GM23338 (cell line): ENCODE measurements at regions not wholly inside any gene's neighbourhood (a gene's known extent, or its start where the extent isn't known, plus 50 kb on each side); places are given as distances from the start of the nearest gene placed in this dataset.

ENCODE experiments used
- ATAC-seq: fragments of 200-7000 bp; cut with Tn5 transposase; 3 replicates; pipeline ENCODE4 v1.9.1; 2020
- DNase-seq: peaks from one replicate; pipeline ENCODE4 v3.0.0-alpha.2; 2015; ENCODE audit warnings: low spot score
- H2AFZ ChIP-seq: fragments of 200-600 bp; sonication (generic); 2 replicates; pipeline ENCODE4 v1.8.0; 2016; ENCODE audit warnings: antibody characterized with exemption, mild to moderate bottlenecking, moderate library complexity
- H3F3A ChIP-seq: fragments of 200-600 bp; sonication (generic); replicated peaks from 2 replicates; pipeline ENCODE4 v1.8.0; 2017; ENCODE audit warnings: antibody characterized with exemption, mixed run types, low read depth
- H3K27ac ChIP-seq: fragments of 200-600 bp; sonication (generic); 2 replicates; pipeline ENCODE4 v1.6.1; 2016; ENCODE audit warnings: low read depth
- H3K27me3 ChIP-seq: fragments of 200-600 bp; sonication (generic); 2 replicates; pipeline ENCODE4 v1.8.0; 2016; ENCODE audit warnings: mild to moderate bottlenecking, mixed run types, moderate library complexity; ENCODE audit not compliant: insufficient read depth
- H3K36me3 ChIP-seq: fragments of 200-600 bp; sonication (generic); 2 replicates; pipeline ENCODE4 v1.8.0; 2016; ENCODE audit warnings: mild to moderate bottlenecking; ENCODE audit not compliant: insufficient read depth
- H3K4me1 ChIP-seq: fragments of 200-600 bp; sonication (generic); 2 replicates; pipeline ENCODE4 v1.8.0; 2016; ENCODE audit warnings: mild to moderate bottlenecking, moderate library complexity; ENCODE audit not compliant: insufficient read depth
- H3K4me2 ChIP-seq: fragments of 200-600 bp; sonication (generic); 2 replicates; pipeline ENCODE4 v1.7.1; 2017; ENCODE audit warnings: mixed run types
- H3K4me3 ChIP-seq: fragments of 200-600 bp; sonication (generic); 2 replicates; pipeline ENCODE4 v1.6.1; 2016; ENCODE audit warnings: mixed run types
- H3K79me2 ChIP-seq: fragments of 200-600 bp; sonication (generic); replicated peaks from 2 replicates; pipeline ENCODE4 v1.8.0; 2017; ENCODE audit warnings: mild to moderate bottlenecking; ENCODE audit not compliant: insufficient read depth
- H3K9me2 ChIP-seq: fragments of 200-600 bp; sonication (generic); 2 replicates; pipeline ENCODE4 v1.8.0; 2017; ENCODE audit not compliant: insufficient read depth
- H4K20me1 ChIP-seq: fragments of 200-600 bp; sonication (generic); replicated peaks from 2 replicates; pipeline ENCODE4 v1.8.0; 2017; ENCODE audit warnings: mild to moderate bottlenecking; ENCODE audit not compliant: insufficient read depth
- H3K27ac Mint-ChIP-seq: 2 replicates; pipeline ENCODE4 v1.8.0; 2020; ENCODE audit warnings: inconsistent platforms, mild to moderate bottlenecking, moderate library complexity, mixed read lengths
- H3K27me3 Mint-ChIP-seq: 3 replicates; pipeline ENCODE4 v1.8.0; 2022; ENCODE audit warnings: low read depth, mild to moderate bottlenecking, moderate library complexity, mixed read lengths, inconsistent platforms; ENCODE audit not compliant: insufficient read depth, poor library complexity
- H3K36me3 Mint-ChIP-seq: 3 replicates; pipeline ENCODE4 v1.8.0; 2021; ENCODE audit warnings: low read depth, mild to moderate bottlenecking, inconsistent platforms, moderate library complexity, mixed read lengths
- H3K4me1 Mint-ChIP-seq: 3 replicates; pipeline ENCODE4 v1.8.0; 2020; ENCODE audit warnings: mild to moderate bottlenecking, inconsistent platforms, mixed read lengths
- H3K4me3 Mint-ChIP-seq: 3 replicates; pipeline ENCODE4 v1.8.0; 2021; ENCODE audit warnings: moderate library complexity, mild to moderate bottlenecking, inconsistent platforms, mixed read lengths
- H3K9me3 Mint-ChIP-seq: 3 replicates; pipeline ENCODE4 v1.8.0; 2020; ENCODE audit warnings: moderate library complexity, mild to moderate bottlenecking, inconsistent platforms, mixed read lengths
- CREB1 ChIP-seq: fragments of 250-450 bp; sonication (Bioruptor Pico); IDR thresholded peaks from 2 replicates; pipeline ENCODE4 v1.5.0; 2020; ENCODE audit warnings: low read depth, mild to moderate bottlenecking, moderate library complexity
- ETS1 ChIP-seq: IDR thresholded peaks from 2 replicates; pipeline ENCODE4 v1.6.1; 2016; ENCODE audit warnings: antibody characterized with exemption
- EZH2 ChIP-seq: fragments of 200-600 bp; sonication (generic); IDR thresholded peaks from one replicate; pipeline ENCODE4 v1.8.0; 2017; ENCODE audit warnings: antibody characterized with exemption, mild to moderate bottlenecking, low read depth; ENCODE audit not compliant: unreplicated experiment
- EZH2phosphoT487 ChIP-seq: fragments of 200-600 bp; sonication (generic); IDR thresholded peaks from one replicate; pipeline ENCODE4 v1.8.1; 2018; ENCODE audit warnings: antibody characterized with exemption; ENCODE audit not compliant: unreplicated experiment
- JUNB ChIP-seq: IDR thresholded peaks from one replicate; pipeline ENCODE4 v1.6.1; 2016; ENCODE audit warnings: antibody characterized with exemption; ENCODE audit not compliant: unreplicated experiment
- NANOG ChIP-seq: IDR thresholded peaks from 2 replicates; pipeline ENCODE4 v1.6.1; 2016; ENCODE audit warnings: antibody characterized with exemption, borderline replicate concordance
- REST ChIP-seq: IDR thresholded peaks from one replicate; pipeline ENCODE4 v1.6.1; 2018; ENCODE audit warnings: antibody characterized with exemption; ENCODE audit not compliant: unreplicated experiment
- STAT1 ChIP-seq: IDR thresholded peaks from one replicate; pipeline ENCODE4 v1.6.1; 2016; ENCODE audit warnings: antibody characterized with exemption; ENCODE audit not compliant: unreplicated experiment
- ZNF114 ChIP-seq: fragments of 250-450 bp; sonication (Bioruptor Pico); IDR thresholded peaks from 2 replicates; pipeline ENCODE4 v1.5.0; 2020; ENCODE audit warnings: mild to moderate bottlenecking, moderate library complexity
- TF ChIP-seq, protein P1 (sequence below): fragments of 250-450 bp; sonication (Bioruptor Pico); IDR thresholded peaks from 2 replicates; pipeline ENCODE4 v1.5.0; 2020; ENCODE audit warnings: mild to moderate bottlenecking, moderate library complexity

DNA sequence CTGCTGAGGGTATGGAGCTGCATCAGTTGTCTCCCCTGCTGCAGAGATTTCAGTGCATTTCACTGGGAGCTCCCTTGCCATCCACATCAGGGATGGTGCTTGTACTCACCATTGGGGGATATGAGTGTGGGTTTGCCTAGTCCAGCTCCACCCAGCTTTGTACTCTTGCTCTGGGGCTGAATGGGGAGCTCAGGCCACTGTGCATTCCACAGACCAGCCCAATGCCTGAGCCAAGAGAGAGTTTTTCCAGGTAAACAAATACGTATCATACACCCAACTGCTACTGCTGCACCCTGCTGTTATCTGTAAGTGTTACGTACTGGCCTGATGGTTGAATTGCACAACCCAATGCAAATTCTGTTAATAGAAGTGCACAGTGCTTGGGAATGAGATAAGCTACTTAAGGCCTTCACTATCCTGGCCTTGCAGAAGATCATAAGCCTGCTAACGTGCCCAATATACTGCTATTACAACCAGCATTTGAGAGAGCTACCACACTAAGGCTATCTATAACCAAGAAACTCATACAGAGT is 205.0 kb upstream of the DMD start (continued):
- TF ChIP-seq EZH2 = no peak
- TF ChIP-seq CREB1 (CRISPR knock-in tag) = no peak
- no peak for TF ChIP-seq NANOG
- no peak for TF ChIP-seq ZNF114 (CRISPR knock-in tag)
- no peak for TF ChIP-seq REST
- TF ChIP-seq ETS1 = no peak
- TF ChIP-seq STAT1 = no peak

GRCh38 chrX:33415459-33415858 is 204.1 kb upstream of the DMD start:
- Histone ChIP-seq H3K27ac (no peak overlapping the region), H3K4me1 (no peaks in the 10 kb centered on the region), H2AFZ (no peak overlapping the region), H3K79me2 (no peaks in the 10 kb centered on the region), H3K9me2 (no peaks in the 10 kb centered on the region), H3K36me3 (no peaks in the 10 kb centered on the region), H3K4me3 (no peak overlapping the region), H3K27me3 (no peaks in the 10 kb centered on the region), H4K20me1 (no peaks in the 10 kb centered on the region), H3K4me2 (no peak overlapping the region), H3F3A (no peaks in the 10 kb centered on the region)
- Mint-ChIP-seq H3K27ac (no peak overlapping the region), H3K36me3 (no peaks in the 10 kb centered on the region), H3K27me3 (no peaks in the 10 kb centered on the region), H3K4me1 (no peaks in the 10 kb centered on the region), H3K9me3 (no peaks in the 10 kb centered on the region; the same call in 2 of the 3 replicates), H3K4me3 (no peak overlapping the region)
- ATAC-seq (no peak), DNase-seq (no peak)
- TF ChIP-seq EZH2phosphoT487 = no peak
- TF ChIP-seq NANOG = no peak
- no peak for TF ChIP-seq ETS1
- no peak for TF ChIP-seq JUNB
- no peak for TF ChIP-seq STAT1
- TF ChIP-seq, protein P1, sequence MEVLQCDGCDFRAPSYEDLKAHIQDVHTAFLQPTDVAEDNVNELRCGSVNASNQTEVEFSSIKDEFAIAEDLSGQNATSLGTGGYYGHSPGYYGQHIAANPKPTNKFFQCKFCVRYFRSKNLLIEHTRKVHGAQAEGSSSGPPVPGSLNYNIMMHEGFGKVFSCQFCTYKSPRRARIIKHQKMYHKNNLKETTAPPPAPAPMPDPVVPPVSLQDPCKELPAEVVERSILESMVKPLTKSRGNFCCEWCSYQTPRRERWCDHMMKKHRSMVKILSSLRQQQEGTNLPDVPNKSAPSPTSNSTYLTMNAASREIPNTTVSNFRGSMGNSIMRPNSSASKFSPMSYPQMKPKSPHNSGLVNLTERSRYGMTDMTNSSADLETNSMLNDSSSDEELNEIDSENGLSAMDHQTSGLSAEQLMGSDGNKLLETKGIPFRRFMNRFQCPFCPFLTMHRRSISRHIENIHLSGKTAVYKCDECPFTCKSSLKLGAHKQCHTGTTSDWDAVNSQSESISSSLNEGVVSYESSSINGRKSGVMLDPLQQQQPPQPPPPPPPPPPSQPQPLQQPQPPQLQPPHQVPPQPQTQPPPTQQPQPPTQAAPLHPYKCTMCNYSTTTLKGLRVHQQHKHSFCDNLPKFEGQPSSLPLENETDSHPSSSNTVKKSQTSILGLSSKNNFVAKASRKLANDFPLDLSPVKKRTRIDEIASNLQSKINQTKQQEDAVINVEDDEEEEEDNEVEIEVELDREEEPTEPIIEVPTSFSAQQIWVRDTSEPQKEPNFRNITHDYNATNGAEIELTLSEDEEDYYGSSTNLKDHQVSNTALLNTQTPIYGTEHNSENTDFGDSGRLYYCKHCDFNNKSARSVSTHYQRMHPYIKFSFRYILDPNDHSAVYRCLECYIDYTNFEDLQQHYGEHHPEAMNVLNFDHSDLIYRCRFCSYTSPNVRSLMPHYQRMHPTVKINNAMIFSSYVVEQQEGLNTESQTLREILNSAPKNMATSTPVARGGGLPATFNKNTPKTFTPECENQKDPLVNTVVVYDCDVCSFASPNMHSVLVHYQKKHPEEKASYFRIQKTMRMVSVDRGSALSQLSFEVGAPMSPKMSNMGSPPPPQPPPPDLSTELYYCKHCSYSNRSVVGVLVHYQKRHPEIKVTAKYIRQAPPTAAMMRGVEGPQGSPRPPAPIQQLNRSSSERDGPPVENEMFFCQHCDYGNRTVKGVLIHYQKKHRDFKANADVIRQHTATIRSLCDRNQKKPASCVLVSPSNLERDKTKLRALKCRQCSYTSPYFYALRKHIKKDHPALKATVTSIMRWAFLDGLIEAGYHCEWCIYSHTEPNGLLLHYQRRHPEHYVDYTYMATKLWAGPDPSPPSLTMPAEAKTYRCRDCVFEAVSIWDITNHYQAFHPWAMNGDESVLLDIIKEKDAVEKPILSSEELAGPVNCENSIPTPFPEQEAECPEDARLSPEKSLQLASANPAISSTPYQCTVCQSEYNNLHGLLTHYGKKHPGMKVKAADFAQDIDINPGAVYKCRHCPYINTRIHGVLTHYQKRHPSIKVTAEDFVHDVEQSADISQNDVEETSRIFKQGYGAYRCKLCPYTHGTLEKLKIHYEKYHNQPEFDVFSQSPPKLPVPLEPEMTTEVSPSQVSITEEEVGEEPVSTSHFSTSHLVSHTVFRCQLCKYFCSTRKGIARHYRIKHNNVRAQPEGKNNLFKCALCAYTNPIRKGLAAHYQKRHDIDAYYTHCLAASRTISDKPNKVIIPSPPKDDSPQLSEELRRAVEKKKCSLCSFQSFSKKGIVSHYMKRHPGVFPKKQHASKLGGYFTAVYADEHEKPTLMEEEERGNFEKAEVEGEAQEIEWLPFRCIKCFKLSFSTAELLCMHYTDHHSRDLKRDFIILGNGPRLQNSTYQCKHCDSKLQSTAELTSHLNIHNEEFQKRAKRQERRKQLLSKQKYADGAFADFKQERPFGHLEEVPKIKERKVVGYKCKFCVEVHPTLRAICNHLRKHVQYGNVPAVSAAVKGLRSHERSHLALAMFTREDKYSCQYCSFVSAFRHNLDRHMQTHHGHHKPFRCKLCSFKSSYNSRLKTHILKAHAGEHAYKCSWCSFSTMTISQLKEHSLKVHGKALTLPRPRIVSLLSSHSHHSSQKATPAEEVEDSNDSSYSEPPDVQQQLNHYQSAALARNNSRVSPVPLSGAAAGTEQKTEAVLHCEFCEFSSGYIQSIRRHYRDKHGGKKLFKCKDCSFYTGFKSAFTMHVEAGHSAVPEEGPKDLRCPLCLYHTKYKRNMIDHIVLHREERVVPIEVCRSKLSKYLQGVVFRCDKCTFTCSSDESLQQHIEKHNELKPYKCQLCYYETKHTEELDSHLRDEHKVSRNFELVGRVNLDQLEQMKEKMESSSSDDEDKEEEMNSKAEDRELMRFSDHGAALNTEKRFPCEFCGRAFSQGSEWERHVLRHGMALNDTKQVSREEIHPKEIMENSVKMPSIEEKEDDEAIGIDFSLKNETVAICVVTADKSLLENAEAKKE (CRISPR knock-in tag) = no peak
